B cell (primary cell): ENCODE measurements at regions not wholly inside any gene's neighbourhood (a gene's known extent, or its start where the extent isn't known, plus 50 kb on each side); places are given as distances from the start of the nearest gene placed in this dataset.

ENCODE experiments used
- ATAC-seq: fragments of 200-7000 bp; cut with Tn5 transposase; one replicate; pipeline ENCODE4 v1.10.0; 2021; ENCODE audit warnings: low read depth, mild to moderate bottlenecking, moderate number of reproducible peaks, moderate library complexity
- CTCF ChIA-PET: fragments of 350-600 bp; sonication (Branson Sonifier 250); formaldehyde crosslinking; loops from one replicate; lab custom pipeline; 2021; ENCODE audit warnings: antibody characterized with exemption, inconsistent platforms; lab: Charles Lee
- POLR2A ChIA-PET: fragments of 350-600 bp; sonication (Branson Sonifier 250); formaldehyde crosslinking; loops from one replicate; lab custom pipeline; 2021; ENCODE audit warnings: antibody characterized with exemption; lab: Charles Lee
- DNase-seq: peaks from one replicate; pipeline ENCODE4 v3.0.0; 2013
- H2AFZ ChIP-seq: 2 replicates; pipeline ENCODE4 v1.6.1; 2012; ENCODE audit warnings: mild to moderate bottlenecking, low read depth, low read length; ENCODE audit not compliant: insufficient read depth, poor library complexity, severe bottlenecking
- H3K27ac ChIP-seq, 2 donors: 1 replicate in 1 of 2; 2 replicates in 1 of 2; pipeline ENCODE4 v1.5.1; 2012 to 2013; ENCODE audit warnings: low read length in 2 of 2, mild to moderate bottlenecking in 2 of 2, moderate library complexity in 1 of 2
- H3K27me3 ChIP-seq, 4 experiments: fragments of 200-600 bp in 1 of 4; sonication (generic) in 1 of 4; replicated peaks in 1 of 4; 1 replicate in 2 of 4; 2 replicates in 2 of 4; pipeline versions ENCODE4 v1.6.1 to v1.7.0; 2013 to 2016; ENCODE audit warnings: low read length in 3 of 4, mild to moderate bottlenecking in 2 of 4, mixed read lengths in 1 of 4, moderate library complexity in 1 of 4; ENCODE audit not compliant: insufficient read depth in 4 of 4, control insufficient read depth in 3 of 4; ENCODE audit errors: control extremely low read depth in 1 of 4
- H3K36me3 ChIP-seq, 2 experiments: replicated peaks in 1 of 2; 1 replicate in 1 of 2; 2 replicates in 1 of 2; pipeline versions ENCODE4 v1.6.1 to v1.7.1; 2013; ENCODE audit warnings: low read length in 1 of 2; ENCODE audit not compliant: insufficient read depth in 2 of 2, control insufficient read depth in 1 of 2; ENCODE audit errors: control extremely low read depth in 1 of 2, extremely low read depth in 1 of 2
- H3K4me1 ChIP-seq, 2 donors: fragments of 200-600 bp in 1 of 2; sonication (generic) in 1 of 2; 1 replicate in 1 of 2; 2 replicates in 1 of 2; pipeline versions ENCODE4 v1.5.1 to v1.6.1; 2013 to 2017; ENCODE audit warnings: low read length in 2 of 2; ENCODE audit not compliant: control insufficient read depth in 2 of 2, insufficient read depth in 2 of 2
- H3K4me2 ChIP-seq: replicated peaks from 2 replicates; pipeline ENCODE3; 2012; ENCODE audit warnings: mild to moderate bottlenecking, low read depth, low read length; ENCODE audit not compliant: poor library complexity, severe bottlenecking
- H3K4me3 ChIP-seq, 5 experiments: fragments of 200-600 bp in 1 of 5; sonication (generic) in 1 of 5; 1 replicate in 3 of 5; 2 replicates in 2 of 5; pipeline versions ENCODE4 v1.5.1 to v1.7.0; 2011 to 2016; ENCODE audit warnings: low read length in 4 of 5, mild to moderate bottlenecking in 4 of 5, low read depth in 2 of 5, control low read depth in 1 of 5, moderate library complexity in 1 of 5; ENCODE audit not compliant: insufficient read depth in 1 of 5; ENCODE audit errors: control extremely low read depth in 1 of 5, extremely low read depth in 1 of 5
- H3K79me2 ChIP-seq: fragments of 200-600 bp; sonication (generic); one replicate; pipeline ENCODE4 v1.6.0; 2016; ENCODE audit warnings: low read length; ENCODE audit not compliant: control insufficient read depth, insufficient read depth
- H3K9ac ChIP-seq: fragments of 200-600 bp; sonication (generic); 2 replicates; pipeline ENCODE4 v1.6.1; 2017; ENCODE audit warnings: mild to moderate bottlenecking, low read length, moderate library complexity
- H3K9me3 ChIP-seq, 3 donors: one replicate each; pipeline versions ENCODE4 v1.6.1 to v1.7.1; 2013; ENCODE audit warnings: low read length in 2 of 3; ENCODE audit not compliant: control insufficient read depth in 2 of 3, insufficient read depth in 1 of 3; ENCODE audit errors: control extremely low read depth in 1 of 3
- H4K20me1 ChIP-seq: 2 replicates; pipeline ENCODE4 v1.6.0; 2012; ENCODE audit warnings: mild to moderate bottlenecking, low read length; ENCODE audit not compliant: insufficient read depth, control insufficient read depth, poor library complexity, severe bottlenecking
- H3K27ac Mint-ChIP-seq: one replicate; pipeline ENCODE4 v1.8.0; 2021; ENCODE audit warnings: mixed read lengths
- H3K27me3 Mint-ChIP-seq: one replicate; pipeline ENCODE4 v1.8.0; 2021; ENCODE audit warnings: mixed read lengths
- H3K4me1 Mint-ChIP-seq: one replicate; pipeline ENCODE4 v1.8.0; 2021; ENCODE audit warnings: mixed read lengths
- H3K4me3 Mint-ChIP-seq: one replicate; pipeline ENCODE4 v1.8.0; 2021; ENCODE audit warnings: mixed read lengths
- H3K9me3 Mint-ChIP-seq: one replicate; pipeline ENCODE4 v1.8.0; 2022; ENCODE audit warnings: mixed read lengths; ENCODE audit not compliant: insufficient read depth
- CTCF ChIP-seq: fragments of 200-600 bp; IDR thresholded peaks from one replicate; pipeline ENCODE4 v1.8.0; 2022; ENCODE audit warnings: antibody characterized with exemption, mild to moderate bottlenecking
- EZH2 ChIP-seq: IDR thresholded peaks from 2 replicates; pipeline ENCODE4 v1.6.1; 2012; ENCODE audit warnings: borderline replicate concordance, low read depth, mild to moderate bottlenecking, moderate library complexity, low read length; ENCODE audit not compliant: insufficient read depth, poor library complexity, severe bottlenecking
- WGBS: methylation state at CpG from one replicate; pipeline ENCODE4 v1.1.5; 2013; ENCODE audit warnings: missing lambda C conversion rate; ENCODE audit not compliant: insufficient coverage; 5-methylcytosine and 5-hydroxymethylcytosine counted together
- intact Hi-C: fragments of 100-400 bp; cut with micrococcal nuclease; formaldehyde crosslinking; loops from one replicate; pipeline ENCODE4 v1.10.0; 2022

DNA sequence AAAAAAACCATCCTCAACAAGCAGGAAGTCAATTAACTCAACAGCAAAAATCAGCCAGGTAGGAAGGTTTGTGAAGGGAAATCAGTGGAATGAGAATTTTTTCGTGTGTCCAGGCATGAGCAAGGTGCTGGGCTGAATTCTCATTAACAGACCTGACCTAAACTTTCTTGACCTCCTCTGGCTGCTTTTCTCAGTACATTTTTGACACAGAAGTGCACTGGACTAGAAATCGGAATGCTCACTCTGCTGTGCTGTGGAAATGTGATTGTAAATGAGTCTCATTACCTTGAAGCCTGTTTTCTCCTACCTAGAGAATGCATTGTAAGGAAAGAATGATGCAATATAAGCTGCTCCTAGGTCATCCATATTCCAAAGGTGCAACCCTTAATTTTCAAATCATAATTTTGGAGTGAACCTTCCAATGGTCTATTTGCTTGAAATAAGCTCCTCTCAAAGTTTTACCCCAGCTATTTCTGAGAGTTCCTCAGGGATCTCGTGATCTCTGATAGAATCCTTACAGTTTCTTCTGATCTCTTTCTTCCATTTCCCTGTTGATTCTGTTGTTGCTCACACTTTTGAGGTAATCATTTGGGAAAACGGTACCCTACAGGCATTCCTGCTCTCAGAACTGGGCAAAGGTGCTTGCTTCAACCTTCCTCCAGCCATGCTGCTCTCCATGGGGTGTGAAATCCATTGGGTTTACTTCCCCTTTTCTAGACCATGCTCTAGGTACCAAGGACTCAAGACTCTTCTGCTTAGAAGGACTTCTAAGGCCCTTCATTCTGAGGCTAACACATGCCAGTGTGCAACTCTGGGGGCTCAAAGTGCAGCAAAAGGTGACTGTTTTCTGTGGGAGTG is 104.9 kb upstream of the ITPRID2 start:
- Histone ChIP-seq H3K4me1 (no peaks in the 10 kb centered on the region), H3K4me2 (no peak overlapping the region)
- no peak for DNase-seq

More for the DNA sequence above, 104.9 kb upstream of the ITPRID2 start:
- H3K27ac Mint-ChIP-seq = no peak overlapping the region
- no peak for TF ChIP-seq EZH2
- no peak for TF ChIP-seq CTCF
- Histone ChIP-seq H3K27me3 (no peaks in the 10 kb centered on the region), H4K20me1 (no peaks in the 10 kb centered on the region), H3K4me3 (no peak overlapping the region), H3K27ac (no peak overlapping the region), H3K9ac (no peak overlapping the region), H3K9me3 (no peaks in the 10 kb centered on the region), H3K79me2 (no peaks in the 10 kb centered on the region), H2AFZ (no peak overlapping the region), H3K36me3 (no peaks in the 10 kb centered on the region)
- no peak for ATAC-seq
- POLR2A ChIA-PET = no interaction called here
- no peak overlapping the region for H3K4me3 Mint-ChIP-seq
- intact Hi-C loops = no loop called here
- H3K4me1 Mint-ChIP-seq = no peaks in the 10 kb centered on the region
- peaks cover 14% of the 10 kb centered on the region for H3K27me3 Mint-ChIP-seq
- H3K9me3 Mint-ChIP-seq = no peaks in the 10 kb centered on the region
- WGBS = 100% methylated on average over 1 of the region's 4 CpGs
- CTCF ChIA-PET = no interaction called here
